ENCODE measurements at regions not wholly inside any gene's neighbourhood (a gene's known extent, or its start where the extent isn't known, plus 50 kb on each side); places are given as distances from the start of the nearest gene placed in this dataset.

- TF ChIP-seq, protein P1, sequence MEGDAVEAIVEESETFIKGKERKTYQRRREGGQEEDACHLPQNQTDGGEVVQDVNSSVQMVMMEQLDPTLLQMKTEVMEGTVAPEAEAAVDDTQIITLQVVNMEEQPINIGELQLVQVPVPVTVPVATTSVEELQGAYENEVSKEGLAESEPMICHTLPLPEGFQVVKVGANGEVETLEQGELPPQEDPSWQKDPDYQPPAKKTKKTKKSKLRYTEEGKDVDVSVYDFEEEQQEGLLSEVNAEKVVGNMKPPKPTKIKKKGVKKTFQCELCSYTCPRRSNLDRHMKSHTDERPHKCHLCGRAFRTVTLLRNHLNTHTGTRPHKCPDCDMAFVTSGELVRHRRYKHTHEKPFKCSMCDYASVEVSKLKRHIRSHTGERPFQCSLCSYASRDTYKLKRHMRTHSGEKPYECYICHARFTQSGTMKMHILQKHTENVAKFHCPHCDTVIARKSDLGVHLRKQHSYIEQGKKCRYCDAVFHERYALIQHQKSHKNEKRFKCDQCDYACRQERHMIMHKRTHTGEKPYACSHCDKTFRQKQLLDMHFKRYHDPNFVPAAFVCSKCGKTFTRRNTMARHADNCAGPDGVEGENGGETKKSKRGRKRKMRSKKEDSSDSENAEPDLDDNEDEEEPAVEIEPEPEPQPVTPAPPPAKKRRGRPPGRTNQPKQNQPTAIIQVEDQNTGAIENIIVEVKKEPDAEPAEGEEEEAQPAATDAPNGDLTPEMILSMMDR (IDR thresholded peaks at IDR 0.05), result no peak
- TF ChIP-seq POLR2AphosphoS5 (IDR thresholded peaks at IDR 0.05) (no peak), EP300 (IDR thresholded peaks at IDR 0.05) (no peak)
Measured at GRCh38 chr5:54669285-54669684, 151.7 kb downstream of the SNX18 start.

Measured in esophagus muscularis mucosa (tissue), 4 donors.